RWPE1 (cell line): ENCODE measurements at regions not wholly inside any gene's neighbourhood (a gene's known extent, or its start where the extent isn't known, plus 50 kb on each side); places are given as distances from the start of the nearest gene placed in this dataset.
"Not testable (repeated sequence)": the region's sequence is repeated elsewhere in the genome, so short reads cannot be mapped to it uniquely, and the experiment has no call there.

Source experiments
- CTCF ChIA-PET: fragments of 350-600 bp; sonication (Branson Sonifier 250); formaldehyde crosslinking; extraction: SDS; loops from one replicate; lab custom pipeline; 2021; lab: Yijun Ruan, JAX
- POLR2A ChIA-PET: fragments of 400-600 bp; formaldehyde crosslinking; extraction: SDS; loops from one replicate; lab custom pipeline; 2020; ENCODE audit warnings: antibody characterized with exemption; ENCODE audit not compliant: low non-redundant PET; lab: Yijun Ruan, JAX
- DNase-seq: peaks from one replicate; pipeline ENCODE4 v3.0.0; 2012; ENCODE audit warnings: low spot score
- H3K27ac ChIP-seq: fragments of 450-650 bp; 2 replicates; pipeline ENCODE4 v1.5.1; 2017
- CTCF ChIP-seq: fragments of 450-650 bp; conservative IDR thresholded peaks from 2 replicates; pipeline ENCODE4 v1.5.1; 2017; ENCODE audit warnings: low read depth, mild to moderate bottlenecking

- H3K27ac ChIP-seq: no peak overlapping the region
- TF ChIP-seq CTCF: no peak
- ChIA-PET CTCF (no interaction called here), POLR2A (no interaction called here)
- no peak for DNase-seq
Observed at GRCh38 chr3:107227091-107227490, 150.1 kb upstream of the CCDC54 start.

DNA sequence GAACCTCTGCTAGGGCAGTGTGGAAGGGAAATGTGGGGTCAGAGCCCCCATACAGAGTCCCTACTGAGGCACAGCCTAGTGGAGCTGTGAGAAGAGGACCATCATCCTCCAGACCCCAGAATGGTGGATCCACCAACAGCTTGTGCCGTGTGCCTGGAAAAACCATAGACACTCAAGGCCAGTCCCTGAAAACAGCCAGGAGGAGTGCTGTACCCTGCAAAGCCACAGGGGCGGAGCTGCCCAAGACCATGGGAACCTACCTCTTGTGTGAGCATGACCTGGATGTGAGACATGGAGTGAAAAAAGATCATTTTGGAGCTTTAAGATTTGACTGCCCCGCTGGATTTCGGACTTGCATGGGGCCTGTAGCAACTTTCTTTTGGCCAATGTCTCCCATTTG, 143.4 kb upstream of the CCDC54 start:
- H3K27ac ChIP-seq, DNase-seq, POLR2A ChIA-PET: not testable (repeated sequence)
- CTCF ChIA-PET: interaction anchor here (0.9 to 1.0 kb wide), 2 partner anchors 11 to 38 kb away, joined by 3 read pairs; no protein-coding TSS in a partner anchor

GRCh38 chr3:107235193-107235927, 141.9 kb upstream of the CCDC54 start:
- DNase-seq: no peak
- CTCF ChIA-PET: interaction anchor here (0.7 to 1.6 kb wide), 9 partner anchors 13 to 194 kb away, joined by 3 to 6 read pairs (median 3); no protein-coding TSS in a partner anchor
- peak overlapping the region; percentile 62 for H3K27ac ChIP-seq
- no peak for TF ChIP-seq CTCF
- POLR2A ChIA-PET: no interaction called here

GRCh38 chr3:107235928-107236315, 141.3 kb upstream of the CCDC54 start:
- DNase-seq: peak; percentile 86
- H3K27ac ChIP-seq: no peak overlapping the region
- ChIA-PET POLR2A (interaction anchor here (0.6 kb wide), 1 partner anchor 9 kb away, joined by 4 read pairs; no protein-coding TSS in a partner anchor), CTCF (interaction anchor here (0.7 to 1.6 kb wide), 9 partner anchors 30 to 309 kb away, joined by 3 to 6 read pairs (median 3); no protein-coding TSS in a partner anchor)
- TF ChIP-seq CTCF: peak; percentile 88

DNA sequence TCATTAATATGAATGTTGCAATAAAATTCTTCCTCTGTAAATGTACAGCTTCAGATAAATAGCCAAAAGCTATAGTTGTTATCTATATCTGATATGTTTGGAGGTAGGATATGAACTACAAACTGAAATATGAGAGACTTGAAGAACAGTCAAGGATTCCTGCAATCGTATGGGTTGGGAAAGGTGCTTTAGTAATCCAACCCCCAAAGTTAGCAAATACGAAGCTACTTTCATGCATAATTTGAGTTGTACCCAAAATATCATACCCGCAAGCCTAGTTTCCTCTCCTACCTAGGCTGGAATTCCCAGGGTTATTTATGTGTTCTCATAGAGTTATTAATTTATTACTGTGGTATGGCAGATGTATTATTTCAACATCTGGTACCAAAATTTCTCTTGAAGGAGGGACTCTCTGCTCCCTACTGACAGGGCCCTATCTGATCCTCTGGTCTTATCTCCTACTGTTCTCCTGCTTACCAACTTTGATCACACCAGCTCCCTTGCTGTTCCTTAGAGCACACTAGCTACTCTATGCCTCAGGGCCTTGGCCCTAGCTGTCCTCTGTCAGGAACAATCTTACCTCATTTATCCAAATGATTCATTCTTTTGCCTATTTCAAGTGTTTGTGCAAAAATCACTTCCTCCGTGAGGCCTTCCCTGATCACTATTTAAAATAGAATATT, 140.4 kb upstream of the CCDC54 start:
- TF ChIP-seq CTCF: no peak
- POLR2A ChIA-PET: no interaction called here
- H3K27ac ChIP-seq: no peak overlapping the region
- CTCF ChIA-PET: interaction anchor here (0.6 to 1.5 kb wide), 5 partner anchors 31 to 395 kb away, joined by 3 to 4 read pairs (median 3); no protein-coding TSS in a partner anchor
- DNase-seq: no peak

- CTCF ChIA-PET: no interaction called here
- H3K27ac ChIP-seq: no peak overlapping the region
- POLR2A ChIA-PET: no interaction called here
- no peak for TF ChIP-seq CTCF
- DNase-seq: no peak
Observed at GRCh38 chr3:107238787-107239186, 138.5 kb upstream of the CCDC54 start.
